Panc1 (cell line): ENCODE measurements at regions not wholly inside any gene's neighbourhood (a gene's known extent, or its start where the extent isn't known, plus 50 kb on each side); places are given as distances from the start of the nearest gene placed in this dataset.

Experiments used
- ATAC-seq: fragments of 200-7000 bp; cut with Tn5 transposase; 2 replicates; pipeline ENCODE4 v1.9.1; 2020; ENCODE audit warnings: mild to moderate bottlenecking, moderate library complexity
- BruUV-seq: library from RNA; stranded (reverse); fragments of 400-500 nt; replicated peaks from 2 replicates; lab custom pipeline; 2021; lab: Mats Ljungman, UMichigan
- CTCF ChIA-PET: fragments of 300-600 bp; sonication (Branson Sonifier 250); formaldehyde crosslinking; loops from one replicate; lab custom pipeline; 2022; ENCODE audit warnings: antibody characterized with exemption; lab: Charles Lee
- POLR2A ChIA-PET: fragments of 300-600 bp; sonication (Branson Sonifier 250); formaldehyde crosslinking; loops from one replicate; lab custom pipeline; 2022; ENCODE audit warnings: antibody characterized with exemption; lab: Charles Lee
- DNase-seq: peaks from one replicate; pipeline ENCODE4 v3.0.0-alpha.2; 2010; ENCODE audit warnings: low read depth, low spot score
- H3K27ac ChIP-seq: 2 replicates; pipeline ENCODE4 v1.5.1; 2011; ENCODE audit warnings: mild to moderate bottlenecking, low read length, inconsistent platforms
- H3K27me3 ChIP-seq: fragments of 200-500 bp; sonication (Bioruptor generic); 2 replicates; pipeline ENCODE4 v1.6.0; 2014; ENCODE audit warnings: low read length, inconsistent platforms; ENCODE audit not compliant: control insufficient read depth, insufficient read depth
- H3K36me3 ChIP-seq: fragments of 200-500 bp; sonication (Bioruptor generic); 2 replicates; pipeline ENCODE4 v1.5.1; 2014; ENCODE audit warnings: inconsistent platforms, mild to moderate bottlenecking, low read length, moderate library complexity; ENCODE audit not compliant: control insufficient read depth, insufficient read depth
- H3K4me1 ChIP-seq: 2 replicates; pipeline ENCODE4 v1.5.1; 2011; ENCODE audit warnings: inconsistent platforms, mild to moderate bottlenecking, low read length, moderate library complexity; ENCODE audit not compliant: control insufficient read depth, insufficient read depth
- H3K4me3 ChIP-seq, 2 experiments: 2 replicates each; pipeline ENCODE4 v1.5.1; 2011 to 2012; ENCODE audit warnings: low read depth in 2 of 2, low read length in 2 of 2, mild to moderate bottlenecking in 2 of 2, inconsistent platforms in 1 of 2, moderate library complexity in 1 of 2
- H3K9me3 ChIP-seq: fragments of 200-500 bp; sonication (Bioruptor generic); 2 replicates; pipeline ENCODE4 v1.5.1; 2014; ENCODE audit warnings: low read depth, mild to moderate bottlenecking, inconsistent platforms, low read length, moderate library complexity; ENCODE audit not compliant: control insufficient read depth, insufficient read depth
- POLR2AphosphoS5 ChIP-seq: IDR thresholded peaks from 2 replicates; pipeline ENCODE4 v1.6.1; 2012; ENCODE audit warnings: mild to moderate bottlenecking, low read depth, low read length, moderate library complexity
- SIN3A ChIP-seq: IDR thresholded peaks from 2 replicates; pipeline ENCODE4 v1.6.1; 2012; ENCODE audit warnings: low read depth, mild to moderate bottlenecking, low read length, moderate library complexity, borderline replicate concordance; ENCODE audit not compliant: insufficient read depth
- TCF7L2 ChIP-seq: IDR thresholded peaks from 2 replicates; pipeline ENCODE4 v1.6.1; 2011; ENCODE audit warnings: mild to moderate bottlenecking, low read depth, low read length, inconsistent platforms
- in situ Hi-C: cut with HindIII; loops from 2 replicates; pipeline ENCODE4 v1.10.0; 2016; ENCODE audit warnings: low sequenced_read_pairs, low pct_unique_long_range_greater_than_20kb
- intact Hi-C: fragments of 100-400 bp; cut with micrococcal nuclease; formaldehyde crosslinking; loops from one replicate; pipeline ENCODE4 v1.10.0; 2022; ENCODE audit not compliant: unreplicated experiment
- TF ChIP-seq, protein P1 (sequence below): fragments of 450-650 bp; IDR thresholded peaks from 2 replicates; pipeline ENCODE4 v1.5.1; 2017; ENCODE audit warnings: mild to moderate bottlenecking
- TF ChIP-seq, protein P2 (sequence below), 2 experiments: IDR thresholded peaks; 2 replicates each; pipeline ENCODE4 v1.6.1; 2011 to 2012; ENCODE audit warnings: low read depth in 2 of 2, control low read depth in 1 of 2, low read length in 1 of 2, mild to moderate bottlenecking in 1 of 2, moderate library complexity in 1 of 2; ENCODE audit not compliant: insufficient read depth in 1 of 2

DNA sequence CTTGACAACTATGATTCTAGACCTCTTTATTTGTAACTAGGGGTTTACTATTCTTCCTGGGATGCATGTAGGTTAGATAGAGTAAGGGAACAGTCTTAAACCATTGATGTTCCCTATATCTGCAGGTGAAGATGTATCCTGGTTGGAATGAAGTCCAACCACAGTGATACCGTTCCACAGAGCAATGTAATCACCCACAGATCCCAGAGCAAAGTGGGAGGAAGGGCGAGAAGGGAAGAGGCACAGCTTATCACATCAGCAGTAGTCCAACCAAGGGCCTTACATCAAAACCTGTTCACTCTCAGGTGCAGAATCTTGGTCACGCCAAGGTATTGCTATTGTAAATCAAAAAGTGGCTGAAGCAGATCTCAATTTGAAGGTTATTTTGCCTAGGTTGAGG, 61.8 kb upstream of the LIPC start:
- 0 out of 2 replicates have a peak, but pooled peaks cover 5% of the 10 kb centered on the region for H3K9me3 ChIP-seq
- ATAC-seq (no peak), DNase-seq (no peak)
- TF ChIP-seq SIN3A (no peak), POLR2AphosphoS5 (no peak), TCF7L2 (no peak)
- TF ChIP-seq, protein P1, sequence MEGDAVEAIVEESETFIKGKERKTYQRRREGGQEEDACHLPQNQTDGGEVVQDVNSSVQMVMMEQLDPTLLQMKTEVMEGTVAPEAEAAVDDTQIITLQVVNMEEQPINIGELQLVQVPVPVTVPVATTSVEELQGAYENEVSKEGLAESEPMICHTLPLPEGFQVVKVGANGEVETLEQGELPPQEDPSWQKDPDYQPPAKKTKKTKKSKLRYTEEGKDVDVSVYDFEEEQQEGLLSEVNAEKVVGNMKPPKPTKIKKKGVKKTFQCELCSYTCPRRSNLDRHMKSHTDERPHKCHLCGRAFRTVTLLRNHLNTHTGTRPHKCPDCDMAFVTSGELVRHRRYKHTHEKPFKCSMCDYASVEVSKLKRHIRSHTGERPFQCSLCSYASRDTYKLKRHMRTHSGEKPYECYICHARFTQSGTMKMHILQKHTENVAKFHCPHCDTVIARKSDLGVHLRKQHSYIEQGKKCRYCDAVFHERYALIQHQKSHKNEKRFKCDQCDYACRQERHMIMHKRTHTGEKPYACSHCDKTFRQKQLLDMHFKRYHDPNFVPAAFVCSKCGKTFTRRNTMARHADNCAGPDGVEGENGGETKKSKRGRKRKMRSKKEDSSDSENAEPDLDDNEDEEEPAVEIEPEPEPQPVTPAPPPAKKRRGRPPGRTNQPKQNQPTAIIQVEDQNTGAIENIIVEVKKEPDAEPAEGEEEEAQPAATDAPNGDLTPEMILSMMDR: no peak
- TF ChIP-seq, protein P2, sequence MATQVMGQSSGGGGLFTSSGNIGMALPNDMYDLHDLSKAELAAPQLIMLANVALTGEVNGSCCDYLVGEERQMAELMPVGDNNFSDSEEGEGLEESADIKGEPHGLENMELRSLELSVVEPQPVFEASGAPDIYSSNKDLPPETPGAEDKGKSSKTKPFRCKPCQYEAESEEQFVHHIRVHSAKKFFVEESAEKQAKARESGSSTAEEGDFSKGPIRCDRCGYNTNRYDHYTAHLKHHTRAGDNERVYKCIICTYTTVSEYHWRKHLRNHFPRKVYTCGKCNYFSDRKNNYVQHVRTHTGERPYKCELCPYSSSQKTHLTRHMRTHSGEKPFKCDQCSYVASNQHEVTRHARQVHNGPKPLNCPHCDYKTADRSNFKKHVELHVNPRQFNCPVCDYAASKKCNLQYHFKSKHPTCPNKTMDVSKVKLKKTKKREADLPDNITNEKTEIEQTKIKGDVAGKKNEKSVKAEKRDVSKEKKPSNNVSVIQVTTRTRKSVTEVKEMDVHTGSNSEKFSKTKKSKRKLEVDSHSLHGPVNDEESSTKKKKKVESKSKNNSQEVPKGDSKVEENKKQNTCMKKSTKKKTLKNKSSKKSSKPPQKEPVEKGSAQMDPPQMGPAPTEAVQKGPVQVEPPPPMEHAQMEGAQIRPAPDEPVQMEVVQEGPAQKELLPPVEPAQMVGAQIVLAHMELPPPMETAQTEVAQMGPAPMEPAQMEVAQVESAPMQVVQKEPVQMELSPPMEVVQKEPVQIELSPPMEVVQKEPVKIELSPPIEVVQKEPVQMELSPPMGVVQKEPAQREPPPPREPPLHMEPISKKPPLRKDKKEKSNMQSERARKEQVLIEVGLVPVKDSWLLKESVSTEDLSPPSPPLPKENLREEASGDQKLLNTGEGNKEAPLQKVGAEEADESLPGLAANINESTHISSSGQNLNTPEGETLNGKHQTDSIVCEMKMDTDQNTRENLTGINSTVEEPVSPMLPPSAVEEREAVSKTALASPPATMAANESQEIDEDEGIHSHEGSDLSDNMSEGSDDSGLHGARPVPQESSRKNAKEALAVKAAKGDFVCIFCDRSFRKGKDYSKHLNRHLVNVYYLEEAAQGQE (IDR thresholded peaks at IDR 0.05; ENCODE audit: insufficient read depth in 1 of 2, low read depth in 2 of 2, low read length in 1 of 2): no peak
- intact Hi-C loops: no loop called here
- CTCF ChIA-PET: no interaction called here
- no peak overlapping the region for H3K4me3 ChIP-seq
- in situ Hi-C loops: no loop called here
- no peaks in the 10 kb centered on the region for H3K27me3 ChIP-seq
- H3K36me3 ChIP-seq: no peaks in the 10 kb centered on the region
- H3K4me1 ChIP-seq: no peaks in the 10 kb centered on the region
- no peak overlapping the region for H3K27ac ChIP-seq
- POLR2A ChIA-PET: no interaction called here
- no TSS peak for BruUV-seq

DNA sequence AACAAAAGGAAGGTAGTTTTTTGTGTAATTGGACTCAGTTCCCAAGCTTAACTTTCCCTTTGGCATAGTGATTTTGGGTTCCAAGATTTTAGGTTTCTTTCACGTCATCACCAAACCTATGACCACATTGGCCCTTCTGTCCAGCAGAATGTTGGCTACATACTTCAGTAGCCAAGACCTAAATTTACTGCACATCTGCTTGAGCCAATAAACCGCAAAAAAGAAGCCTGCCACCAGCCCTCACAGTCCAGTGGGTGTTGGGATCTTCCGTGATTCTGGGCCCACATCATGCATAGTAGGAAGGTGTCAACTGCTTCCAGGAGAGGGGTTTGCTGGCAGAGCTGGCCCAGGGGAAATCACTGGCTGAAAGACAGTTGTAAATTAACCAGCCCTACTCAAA, 57.6 kb upstream of the LIPC start:
- in situ Hi-C loops: no loop called here
- POLR2A ChIA-PET: no interaction called here
- Histone ChIP-seq H3K9me3 (peaks cover 5% of the 10 kb centered on the region; the same call in 1 of the 2 replicates), H3K27me3 (no peaks in the 10 kb centered on the region), H3K4me3 (no peak overlapping the region), H3K27ac (no peak overlapping the region), H3K4me1 (no peaks in the 10 kb centered on the region), H3K36me3 (no peaks in the 10 kb centered on the region)
- no peak for ATAC-seq
- CTCF ChIA-PET: no interaction called here
- no peak for DNase-seq
- intact Hi-C loops: no loop called here
- no peak for TF ChIP-seq TCF7L2
- TF ChIP-seq, protein P1: no peak
- no peak for TF ChIP-seq SIN3A
- no peak for TF ChIP-seq POLR2AphosphoS5
- TF ChIP-seq, protein P2 (IDR thresholded peaks at IDR 0.05; ENCODE audit: insufficient read depth in 1 of 2, low read depth in 2 of 2, low read length in 1 of 2): no peak
- BruUV-seq: no TSS peak
